IPS-NIHi7 (cell line): ENCODE measurements at regions not wholly inside any gene's neighbourhood (a gene's known extent, or its start where the extent isn't known, plus 50 kb on each side); places are given as distances from the start of the nearest gene placed in this dataset.

Experiments
- DNase-seq: peaks from one replicate; pipeline ENCODE4 v3.0.0; 2012; ENCODE audit warnings: mixed read lengths; ENCODE audit errors: extremely low spot score

DNA sequence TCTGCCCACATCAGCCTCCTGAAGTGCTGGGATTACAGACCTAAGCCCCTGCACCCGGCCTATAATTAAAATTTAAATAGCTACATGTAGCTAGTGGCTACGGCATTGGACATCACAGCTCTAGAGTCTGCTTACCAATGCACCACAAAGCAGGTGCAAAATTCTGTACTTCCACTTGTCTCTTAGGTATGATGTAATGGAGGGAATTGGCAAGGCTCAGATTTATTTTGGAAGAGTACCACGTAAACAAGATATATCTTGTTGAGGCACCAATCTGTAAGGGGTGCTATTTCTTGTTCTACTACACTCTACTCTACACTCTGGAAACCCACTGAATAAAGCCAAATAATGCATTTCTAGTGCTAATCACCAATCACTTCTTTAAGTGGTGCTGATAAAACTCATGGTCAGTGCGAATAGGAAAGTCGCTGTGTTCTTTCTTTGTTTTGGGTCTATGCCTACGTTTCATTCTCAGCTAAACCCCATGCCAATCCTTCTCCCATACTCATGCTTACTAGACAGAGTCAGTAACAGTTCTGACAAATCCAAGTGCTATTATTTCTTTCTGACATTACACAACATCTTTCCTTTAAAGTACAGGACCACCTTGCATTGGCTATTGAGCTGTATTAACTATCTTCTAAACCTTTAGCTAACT, 92.3 kb downstream of the GC start:
- no peak for DNase-seq

DNA sequence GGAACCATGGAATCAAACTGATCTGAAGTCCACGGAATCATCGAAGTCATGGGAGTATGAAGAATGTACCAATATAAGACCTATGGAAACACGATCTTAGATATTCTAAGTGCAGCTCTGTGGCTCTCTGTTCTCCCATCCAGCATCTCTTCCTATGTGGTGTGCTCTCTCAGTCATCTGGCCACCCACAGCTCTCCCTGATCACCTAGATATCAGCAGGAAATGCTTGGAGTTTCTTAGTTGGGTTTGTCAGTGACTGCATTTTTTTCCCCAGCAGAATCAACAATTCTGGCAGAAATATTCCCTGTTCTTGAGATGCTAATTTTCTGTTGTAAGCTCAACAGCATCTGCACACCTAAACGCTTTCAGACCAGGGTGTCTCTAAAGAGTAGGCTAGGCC, 94.1 kb downstream of the GC start:
- DNase-seq: peak; percentile 27

DNA sequence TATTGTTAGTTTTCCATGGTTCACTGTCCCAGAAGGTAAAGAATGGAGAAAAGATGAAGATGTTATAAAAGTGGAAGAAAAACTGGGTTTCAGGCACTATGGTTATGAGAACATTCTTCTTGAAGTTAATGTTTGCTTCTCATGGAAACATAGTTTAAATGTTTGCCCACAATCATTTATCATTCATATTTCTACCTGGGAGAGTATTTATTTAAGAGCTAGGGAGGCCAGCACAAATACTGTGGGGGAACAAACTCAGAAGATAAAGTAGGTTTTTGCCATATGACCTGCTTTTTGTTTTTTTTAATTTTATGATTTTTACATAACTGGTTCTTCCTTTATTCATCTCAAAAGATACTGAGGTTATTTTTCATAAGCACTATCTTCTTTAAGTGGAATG, 96.8 kb downstream of the GC start:
- DNase-seq: no peak

DNA sequence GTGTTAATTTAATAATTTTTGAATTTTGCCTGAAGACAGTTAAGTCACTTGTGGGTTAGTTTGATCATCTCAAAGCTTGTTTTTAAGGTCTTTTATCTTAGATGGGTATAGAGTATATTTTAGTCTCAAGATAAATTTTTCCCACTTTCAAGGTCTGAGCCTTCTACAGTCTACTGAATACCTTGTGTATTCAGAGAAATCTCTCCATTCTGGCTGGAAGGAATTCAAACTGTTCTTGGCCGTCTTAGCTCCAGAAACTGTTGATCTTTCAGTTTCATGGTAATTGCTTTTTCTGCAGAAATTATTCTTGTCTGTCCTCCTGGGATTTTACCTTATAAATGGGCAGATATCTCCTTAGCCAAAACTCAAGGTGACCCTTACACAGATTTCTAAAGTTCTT, 97.9 kb downstream of the GC start:
- DNase-seq: no peak

DNA sequence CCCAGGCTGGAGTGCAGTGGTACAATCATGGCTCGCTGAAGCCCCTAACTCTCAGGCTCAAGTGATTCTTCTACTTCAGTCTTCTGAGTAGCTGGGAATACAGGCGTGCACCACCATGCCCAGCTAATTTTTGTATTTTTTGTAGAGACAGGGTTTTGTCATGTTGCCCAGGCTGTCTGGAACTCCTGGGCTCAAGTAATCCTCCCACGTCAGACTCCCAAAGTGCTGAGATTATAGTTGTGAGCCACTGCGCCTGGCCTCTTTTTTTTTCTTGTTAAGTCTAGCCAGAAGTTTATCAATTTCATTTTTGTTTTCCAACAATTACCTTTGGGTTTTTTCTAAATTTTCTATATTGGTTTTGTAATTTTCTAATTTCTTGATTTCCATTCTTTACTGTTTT, 100.6 kb downstream of the GC start:
- no peak for DNase-seq

DNA sequence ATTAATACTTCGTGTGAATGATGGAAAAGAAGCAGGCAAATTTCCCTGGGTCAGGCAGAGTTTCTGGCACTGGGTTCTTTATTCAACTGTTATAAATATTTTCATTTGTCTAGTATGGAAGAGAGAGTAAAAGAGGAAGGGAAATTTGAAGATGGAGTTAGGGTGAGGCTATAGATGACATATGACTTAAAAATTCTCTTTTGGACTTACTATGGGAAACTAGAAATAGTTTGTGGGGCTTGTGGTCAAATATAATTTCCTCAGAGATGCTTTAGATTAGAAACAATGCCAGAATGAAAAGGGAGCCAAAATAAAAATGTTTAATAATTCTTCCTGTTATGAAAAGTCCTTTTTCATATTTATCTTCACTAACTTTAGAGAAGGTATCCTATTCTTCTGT, 103.2 kb downstream of the GC start:
- DNase-seq: no peak

DNA sequence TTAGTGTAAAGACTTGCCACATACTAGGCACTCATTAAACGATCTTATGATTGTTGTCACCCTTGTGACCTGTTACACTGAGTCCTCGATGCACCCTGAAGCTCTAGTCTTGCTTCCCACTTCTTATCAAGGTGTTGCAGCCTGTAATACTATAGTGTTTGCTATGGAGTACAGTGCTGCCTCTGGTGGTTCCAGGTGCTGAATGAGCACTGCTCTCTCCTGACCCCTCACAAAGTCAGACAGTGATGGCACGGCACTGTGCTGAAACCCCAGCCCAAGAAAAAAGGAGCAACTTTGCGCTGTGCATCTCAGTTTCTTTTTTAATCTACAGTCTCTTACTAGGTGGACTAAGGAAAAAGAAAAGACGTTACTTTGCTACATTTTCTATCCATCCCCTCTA, 106.3 kb downstream of the GC start:
- no peak for DNase-seq

DNA sequence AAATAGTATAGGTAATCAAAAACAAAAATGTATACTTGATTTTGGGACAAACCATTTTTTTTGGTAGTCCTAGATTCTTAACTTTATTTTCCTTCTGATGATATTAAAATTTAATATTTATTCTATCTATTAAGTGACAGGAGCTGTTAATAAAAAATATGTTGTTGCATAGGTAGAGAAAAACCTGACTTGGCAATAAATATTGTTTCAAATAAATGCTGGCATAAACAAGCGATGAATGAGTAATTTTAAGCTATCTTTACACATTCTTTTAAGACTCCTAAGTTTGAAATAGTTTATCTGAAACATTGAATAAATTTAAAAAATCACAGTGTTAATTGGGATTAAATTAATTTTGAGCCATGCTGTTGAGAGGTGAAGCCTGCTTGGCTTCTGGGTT, 114.6 kb downstream of the GC start:
- no peak for DNase-seq

DNA sequence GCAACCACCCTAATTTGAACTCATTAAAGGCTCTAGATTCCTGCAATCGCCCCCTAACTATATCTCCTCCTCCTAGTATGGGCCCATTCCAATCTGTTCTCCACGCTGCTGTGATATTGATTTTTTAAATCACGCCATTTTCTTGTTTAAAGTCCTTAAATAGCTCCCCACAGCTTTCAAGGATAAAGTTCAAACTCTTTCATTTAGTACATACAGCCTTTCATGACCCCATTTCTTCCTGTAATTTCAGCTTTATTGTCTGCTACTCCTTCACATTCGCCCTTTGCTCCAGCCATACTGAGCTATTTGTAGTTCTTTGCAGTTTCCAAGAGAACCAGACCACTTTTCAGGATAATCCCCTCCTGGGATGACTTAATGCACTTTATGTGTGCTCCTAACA, 118.5 kb downstream of the GC start:
- DNase-seq: no peak

DNA sequence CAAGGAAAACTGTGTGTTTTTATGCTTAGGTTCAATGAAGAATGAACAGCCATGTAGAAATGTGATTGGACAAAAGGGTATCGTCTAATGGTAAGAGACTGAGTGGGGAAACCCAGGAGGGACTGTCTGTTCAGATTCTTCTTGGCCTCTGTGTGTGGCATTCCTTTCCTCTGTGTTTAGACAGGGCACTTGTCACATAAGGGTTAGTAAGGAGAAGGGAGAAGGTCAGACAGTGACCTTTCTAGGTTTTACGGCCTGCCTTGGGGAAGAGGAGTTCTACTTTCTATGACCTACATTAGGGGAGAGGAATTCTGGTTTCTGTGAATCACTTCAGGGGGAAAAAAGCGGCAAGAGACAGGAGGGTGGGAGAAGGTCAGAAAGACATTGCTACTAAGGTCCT, 119.5 kb downstream of the GC start:
- DNase-seq: no peak

DNA sequence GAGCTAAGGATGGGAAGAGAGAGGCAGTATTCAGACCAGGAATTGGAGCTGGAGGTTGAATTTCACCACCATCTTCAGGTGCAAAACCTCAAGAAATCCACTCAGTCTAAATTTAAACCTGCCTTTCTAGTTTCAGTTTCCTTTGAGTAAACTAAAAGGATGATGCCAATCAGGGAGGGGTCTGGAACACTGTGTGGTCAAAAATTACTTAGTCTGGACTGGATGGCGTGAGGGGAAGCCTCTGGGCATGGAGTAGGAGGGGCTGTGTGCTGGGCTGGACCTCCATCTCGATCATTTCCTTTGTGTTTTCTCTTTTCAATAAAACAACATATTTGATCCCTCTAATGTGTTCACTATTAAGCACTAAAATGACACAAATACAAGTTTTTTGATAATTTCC, 120.1 kb downstream of the GC start:
- no peak for DNase-seq

DNA sequence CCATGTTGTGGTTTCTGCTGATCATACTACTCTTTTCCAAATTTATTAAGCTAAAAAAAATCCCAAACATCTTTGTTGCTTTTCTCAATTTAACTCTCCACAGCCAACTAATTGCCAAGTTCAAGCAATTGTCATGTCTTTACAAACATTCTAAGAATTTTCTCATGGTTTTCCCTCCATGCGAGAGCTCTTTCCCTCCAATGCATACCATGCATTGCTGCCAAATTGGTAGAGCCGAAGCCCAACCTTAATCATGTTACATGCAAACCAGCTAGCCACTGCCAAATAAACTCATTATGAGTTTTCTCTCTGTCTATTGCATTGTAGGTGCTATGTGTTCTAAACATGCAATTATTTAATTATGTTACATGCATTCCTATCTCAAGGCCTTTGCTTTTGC, 123.9 kb downstream of the GC start:
- no peak for DNase-seq

DNA sequence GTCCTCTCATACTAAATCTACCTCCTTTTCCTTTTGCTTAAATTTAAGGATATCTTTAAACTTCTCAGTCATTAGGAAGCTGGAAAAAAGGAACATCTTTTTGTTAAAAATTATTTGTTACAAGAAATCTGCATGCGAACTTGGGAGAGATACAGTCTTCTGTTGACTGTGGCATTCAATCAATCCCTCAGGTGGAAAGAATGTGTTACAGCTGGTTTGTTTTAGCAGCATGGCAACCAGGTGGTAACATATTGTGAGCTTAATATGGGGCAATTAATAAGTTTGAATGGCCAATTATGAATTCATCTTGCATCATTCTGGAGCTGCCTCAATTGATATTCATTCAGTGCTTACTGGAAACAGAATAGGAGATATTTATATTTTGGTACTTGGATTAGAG, 135.0 kb downstream of the GC start:
- DNase-seq: no peak

DNA sequence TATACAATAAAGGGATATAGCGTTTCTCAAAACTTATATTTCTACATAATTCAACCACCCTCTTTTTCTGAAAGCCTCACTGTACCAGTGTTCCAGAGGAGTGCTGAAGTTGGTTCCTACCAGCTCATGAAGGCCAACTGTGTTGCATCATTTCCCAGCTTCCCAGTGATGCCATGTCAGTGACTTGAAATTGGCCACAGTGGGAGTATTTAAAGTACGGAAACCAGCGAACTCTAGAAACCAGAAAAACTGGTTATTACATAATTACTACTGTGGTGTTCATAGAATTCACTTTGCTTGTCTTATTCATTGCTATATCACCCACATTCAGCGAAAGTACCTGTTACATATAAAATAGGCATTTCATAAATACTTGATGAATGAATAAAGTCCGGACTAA, 135.4 kb downstream of the GC start:
- DNase-seq: no peak

DNA sequence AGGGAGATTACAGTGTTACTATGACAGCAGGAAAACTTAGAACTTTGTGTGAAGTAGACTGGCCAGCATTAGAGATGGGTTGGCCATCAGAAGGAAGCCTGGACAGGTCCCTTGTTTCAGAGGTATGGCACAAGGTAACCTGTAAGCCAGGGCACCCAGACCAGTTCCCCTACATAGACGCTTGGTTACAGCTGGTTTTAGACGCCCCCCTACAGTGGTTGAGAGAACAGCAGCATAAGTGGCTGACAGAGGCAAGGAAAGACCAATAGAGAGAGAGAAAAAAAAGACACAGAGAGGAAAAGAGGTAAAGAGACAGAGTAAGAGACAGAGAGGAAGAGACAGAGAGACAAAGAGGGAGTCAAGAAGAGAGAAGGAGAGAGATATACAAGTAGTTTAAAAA, 144.5 kb downstream of the GC start:
- DNase-seq: no peak

DNA sequence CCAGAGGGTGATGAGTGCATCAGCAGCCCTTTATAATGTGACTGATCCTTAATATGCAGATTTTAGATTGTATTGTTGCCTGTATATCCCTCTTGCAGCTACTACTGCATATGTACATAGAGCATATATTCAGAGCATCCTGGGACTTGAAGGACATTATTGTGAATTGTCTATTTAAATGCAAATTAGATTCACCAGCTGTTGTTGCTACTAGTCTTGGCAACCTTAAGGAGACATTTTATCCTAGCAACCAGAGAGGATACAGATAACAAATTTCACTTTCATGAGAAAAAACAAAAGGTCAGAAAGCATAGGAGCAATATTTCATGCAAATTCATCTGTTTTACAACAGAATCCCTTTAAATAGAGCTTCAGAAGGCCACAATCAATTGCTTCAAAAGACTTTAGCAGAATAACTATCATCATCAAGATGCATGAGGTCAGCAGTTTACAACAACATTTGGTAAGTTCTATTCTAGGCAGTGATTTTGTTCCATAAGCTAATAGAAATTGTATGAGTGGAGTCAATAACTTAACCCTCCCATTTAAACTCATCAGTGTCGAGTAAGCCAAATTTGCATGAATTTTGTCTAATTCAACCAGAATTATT, 148.6 kb downstream of the GC start:
- DNase-seq: no peak

DNA sequence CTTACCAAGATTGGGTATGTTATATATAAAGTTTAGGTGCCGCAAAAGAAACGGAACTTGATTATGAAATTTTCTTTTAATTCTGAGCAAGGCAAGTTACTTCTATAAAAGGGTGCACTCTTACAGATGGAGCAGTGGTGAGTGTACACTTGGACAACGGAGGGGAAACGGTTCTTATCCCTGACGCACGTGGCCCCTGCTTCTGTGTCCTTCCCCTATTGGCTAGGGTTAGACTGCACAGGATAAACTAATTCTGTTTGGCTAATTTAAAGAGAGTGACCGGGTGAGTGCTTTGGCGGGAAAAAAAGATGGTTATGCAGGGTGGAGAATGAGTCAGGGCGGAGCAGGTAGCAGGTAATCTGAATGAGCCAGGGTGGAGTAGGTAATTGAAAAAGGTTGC, 149.5 kb downstream of the GC start:
- no peak for DNase-seq

DNA sequence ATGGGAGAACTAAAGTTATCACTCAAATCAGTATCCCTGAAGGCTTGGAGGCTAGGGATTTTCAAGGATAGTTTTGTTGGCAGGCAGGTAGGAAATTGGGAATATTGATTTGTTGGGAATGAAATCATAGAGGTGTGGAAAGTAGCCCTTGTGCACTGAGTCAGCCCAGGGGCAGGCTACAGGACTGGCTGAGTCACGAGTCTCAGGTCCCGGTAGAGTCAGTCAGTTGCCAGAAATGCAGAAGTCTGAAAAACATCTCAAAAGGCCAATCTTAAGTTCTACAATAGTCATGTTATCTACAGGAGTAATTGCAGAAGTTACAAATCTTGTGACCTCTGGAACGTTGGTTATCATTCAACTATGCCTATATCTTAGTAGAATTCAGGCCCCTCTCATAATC, 153.1 kb downstream of the GC start:
- no peak for DNase-seq

DNA sequence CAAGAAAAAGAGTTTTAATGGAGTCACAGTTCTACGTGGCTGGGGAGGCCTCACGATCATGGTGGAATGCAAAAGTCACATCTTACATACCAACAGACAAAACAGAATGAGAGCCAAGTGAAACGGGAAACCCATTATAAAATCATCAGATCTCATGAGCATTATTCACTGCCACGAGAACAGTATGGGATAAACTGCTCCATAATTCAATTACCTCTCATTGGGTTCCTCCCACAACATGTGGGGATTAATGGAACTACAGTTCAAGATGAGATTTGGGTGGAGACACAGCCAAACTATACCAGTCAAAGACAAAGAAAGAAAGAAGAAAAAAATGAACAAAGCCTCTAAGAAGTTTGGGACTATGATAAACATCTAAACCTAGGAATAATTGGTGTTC, 158.9 kb downstream of the GC start:
- no peak for DNase-seq
